K562 (cell line): ENCODE measurements at regions not wholly inside any gene's neighbourhood (a gene's known extent, or its start where the extent isn't known, plus 50 kb on each side); places are given as distances from the start of the nearest gene placed in this dataset.

Experiments
- FOXO4 ChIP-seq: fragments of 450-650 bp; formaldehyde crosslinking; IDR thresholded peaks from 2 replicates; pipeline ENCODE4 v1.4.0; 2020; ENCODE audit warnings: mild to moderate bottlenecking, moderate library complexity
- KHSRP ChIP-seq: fragments of 450-650 bp; IDR thresholded peaks from 2 replicates; pipeline ENCODE4 v1.6.1; 2017
- L3MBTL2 ChIP-seq: fragments of 450-650 bp; IDR thresholded peaks from 2 replicates; pipeline ENCODE4 v1.6.1; 2016; ENCODE audit warnings: mild to moderate bottlenecking, moderate library complexity
- RB1 ChIP-seq: fragments of 450-650 bp; IDR thresholded peaks from 2 replicates; pipeline ENCODE4 v1.6.1; 2017; ENCODE audit warnings: low read depth, mild to moderate bottlenecking
- REST ChIP-seq, 2 experiments: fragments of 450-650 bp; formaldehyde crosslinking in 1 of 2; IDR thresholded peaks; 2 replicates each; pipeline versions ENCODE4 v1.4.0 to v1.6.1; 2014 to 2020; ENCODE audit warnings: mild to moderate bottlenecking in 2 of 2, borderline replicate concordance in 1 of 2, low read depth in 1 of 2
- TF ChIP-seq, protein P1 (sequence below): fragments of 450-650 bp; IDR thresholded peaks from 2 replicates; pipeline ENCODE4 v1.6.1; 2018; ENCODE audit not compliant: partially characterized antibody

- TF ChIP-seq REST (IDR thresholded peaks at IDR 0.05; ENCODE audit: borderline replicate concordance) (peak; percentile 79; the same call in 1 of the 2 replicates), REST (CRISPR knock-in tag; IDR thresholded peaks at IDR 0.05; ENCODE audit: low read depth) (no peak), FOXO4 (CRISPR knock-in tag) (no peak), RB1 (peak; percentile 14; the same call in 1 of the 2 replicates), KHSRP (no peak), L3MBTL2 (peak; percentile 76; the same call in 1 of the 2 replicates)
- TF ChIP-seq, protein P1, sequence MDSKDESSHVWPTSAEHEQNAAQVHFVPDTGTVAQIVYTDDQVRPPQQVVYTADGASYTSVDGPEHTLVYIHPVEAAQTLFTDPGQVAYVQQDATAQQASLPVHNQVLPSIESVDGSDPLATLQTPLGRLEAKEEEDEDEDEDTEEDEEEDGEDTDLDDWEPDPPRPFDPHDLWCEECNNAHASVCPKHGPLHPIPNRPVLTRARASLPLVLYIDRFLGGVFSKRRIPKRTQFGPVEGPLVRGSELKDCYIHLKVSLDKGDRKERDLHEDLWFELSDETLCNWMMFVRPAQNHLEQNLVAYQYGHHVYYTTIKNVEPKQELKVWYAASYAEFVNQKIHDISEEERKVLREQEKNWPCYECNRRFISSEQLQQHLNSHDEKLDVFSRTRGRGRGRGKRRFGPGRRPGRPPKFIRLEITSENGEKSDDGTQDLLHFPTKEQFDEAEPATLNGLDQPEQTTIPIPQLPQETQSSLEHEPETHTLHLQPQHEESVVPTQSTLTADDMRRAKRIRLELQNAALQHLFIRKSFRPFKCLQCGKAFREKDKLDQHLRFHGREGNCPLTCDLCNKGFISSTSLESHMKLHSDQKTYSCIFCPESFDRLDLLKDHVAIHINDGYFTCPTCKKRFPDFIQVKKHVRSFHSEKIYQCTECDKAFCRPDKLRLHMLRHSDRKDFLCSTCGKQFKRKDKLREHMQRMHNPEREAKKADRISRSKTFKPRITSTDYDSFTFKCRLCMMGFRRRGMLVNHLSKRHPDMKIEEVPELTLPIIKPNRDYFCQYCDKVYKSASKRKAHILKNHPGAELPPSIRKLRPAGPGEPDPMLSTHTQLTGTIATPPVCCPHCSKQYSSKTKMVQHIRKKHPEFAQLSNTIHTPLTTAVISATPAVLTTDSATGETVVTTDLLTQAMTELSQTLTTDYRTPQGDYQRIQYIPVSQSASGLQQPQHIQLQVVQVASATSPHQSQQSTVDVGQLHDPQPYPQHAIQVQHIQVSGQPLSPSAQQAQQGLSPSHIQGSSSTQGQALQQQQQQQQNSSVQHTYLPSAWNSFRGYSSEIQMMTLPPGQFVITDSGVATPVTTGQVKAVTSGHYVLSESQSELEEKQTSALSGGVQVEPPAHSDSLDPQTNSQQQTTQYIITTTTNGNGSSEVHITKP: peak; percentile 60
Measured at GRCh38 chr1:207259391-207259790, 62.1 kb upstream of the CD55 start (continued).
